ENCODE measurements at regions not wholly inside any gene's neighbourhood (a gene's known extent, or its start where the extent isn't known, plus 50 kb on each side); places are given as distances from the start of the nearest gene placed in this dataset.
"Not testable (repeated sequence)": the region's sequence is repeated elsewhere in the genome, so short reads cannot be mapped to it uniquely, and the experiment has no call there.

- ATAC-seq (ENCODE audit: insufficient read depth, low FRiP score); H3K4me3 ChIP-seq; DNase-seq: not testable (repeated sequence)
Measured at GRCh38 chr9:62915168-62915567, 1725.3 kb downstream of the SPATA31A7 start.

GRCh38 chr9:62915661-62916060 is 1725.8 kb downstream of the SPATA31A7 start:
- DNase-seq; H3K36me3 ChIP-seq (ENCODE audit: control insufficient read depth in 4 of 4, insufficient read depth in 4 of 4, low read length in 4 of 4); H3K4me3 ChIP-seq; H3K27me3 ChIP-seq (ENCODE audit: control insufficient read depth in 3 of 3, insufficient read depth in 3 of 3, low read length in 2 of 3); H3K9me3 ChIP-seq (ENCODE audit: control insufficient read depth in 4 of 4, insufficient read depth in 3 of 4, low read length in 3 of 4); H3K9ac ChIP-seq (ENCODE audit: insufficient read depth in 1 of 2, low read length in 2 of 2); H3K4me1 ChIP-seq (ENCODE audit: control insufficient read depth in 5 of 5, insufficient read depth in 5 of 5, low read length in 5 of 5); H3K27ac ChIP-seq (ENCODE audit: low read depth in 1 of 2, low read length in 1 of 2): not testable (repeated sequence)
- 0% methylated on average over 6 of the region's 32 CpGs; no CpG with 5 or more reads in 1 of the 2 donors for WGBS, 2 donors
- ATAC-seq (ENCODE audit: insufficient read depth, low FRiP score), result peak; percentile 100

More at GRCh38 chr9:62915168-62915567, 1725.3 kb downstream of the SPATA31A7 start:
- H3K27me3 ChIP-seq (ENCODE audit: control insufficient read depth in 3 of 3, insufficient read depth in 3 of 3, low read length in 2 of 3); H3K36me3 ChIP-seq (ENCODE audit: control insufficient read depth in 4 of 4, insufficient read depth in 4 of 4, low read length in 4 of 4); H3K9me3 ChIP-seq (ENCODE audit: control insufficient read depth in 4 of 4, insufficient read depth in 3 of 4, low read length in 3 of 4); H3K27ac ChIP-seq (ENCODE audit: low read depth in 1 of 2, low read length in 1 of 2); H3K4me1 ChIP-seq (ENCODE audit: control insufficient read depth in 5 of 5, insufficient read depth in 5 of 5, low read length in 5 of 5); H3K9ac ChIP-seq (ENCODE audit: insufficient read depth in 1 of 2, low read length in 2 of 2): not testable (repeated sequence)
- WGBS, 2 donors, result 41 to 44% methylated on average over 10 of the region's 21 CpGs

- H3K27me3 ChIP-seq (ENCODE audit: control insufficient read depth in 3 of 3, insufficient read depth in 3 of 3, low read length in 2 of 3); ATAC-seq (ENCODE audit: insufficient read depth, low FRiP score); H3K4me1 ChIP-seq (ENCODE audit: control insufficient read depth in 5 of 5, insufficient read depth in 5 of 5, low read length in 5 of 5); H3K36me3 ChIP-seq (ENCODE audit: control insufficient read depth in 4 of 4, insufficient read depth in 4 of 4, low read length in 4 of 4); H3K4me3 ChIP-seq; H3K9me3 ChIP-seq (ENCODE audit: control insufficient read depth in 4 of 4, insufficient read depth in 3 of 4, low read length in 3 of 4); H3K9ac ChIP-seq (ENCODE audit: insufficient read depth in 1 of 2, low read length in 2 of 2); H3K27ac ChIP-seq (ENCODE audit: low read depth in 1 of 2, low read length in 1 of 2); DNase-seq: not testable (repeated sequence)
- WGBS, 2 donors, result 92 to 93% methylated on average over 3 of the region's 3 CpGs
Measured at GRCh38 chr9:62918648-62919385, 1729.0 kb downstream of the SPATA31A7 start.

GRCh38 chr9:62931484-62931883 is 1741.6 kb downstream of the SPATA31A7 start:
- H3K27ac ChIP-seq (ENCODE audit: low read depth in 1 of 2, low read length in 1 of 2); ATAC-seq (ENCODE audit: insufficient read depth, low FRiP score); H3K4me1 ChIP-seq (ENCODE audit: control insufficient read depth in 5 of 5, insufficient read depth in 5 of 5, low read length in 5 of 5); H3K36me3 ChIP-seq (ENCODE audit: control insufficient read depth in 4 of 4, insufficient read depth in 4 of 4, low read length in 4 of 4); H3K27me3 ChIP-seq (ENCODE audit: control insufficient read depth in 3 of 3, insufficient read depth in 3 of 3, low read length in 2 of 3); H3K9ac ChIP-seq (ENCODE audit: insufficient read depth in 1 of 2, low read length in 2 of 2); H3K9me3 ChIP-seq (ENCODE audit: control insufficient read depth in 4 of 4, insufficient read depth in 3 of 4, low read length in 3 of 4); H3K4me3 ChIP-seq; DNase-seq: not testable (repeated sequence)
- WGBS, 2 donors, result no CpG with 5 or more reads among the region's 4 CpGs

- DNase-seq; H3K9ac ChIP-seq (ENCODE audit: insufficient read depth in 1 of 2, low read length in 2 of 2); H3K4me3 ChIP-seq; H3K27ac ChIP-seq (ENCODE audit: low read depth in 1 of 2, low read length in 1 of 2); H3K27me3 ChIP-seq (ENCODE audit: control insufficient read depth in 3 of 3, insufficient read depth in 3 of 3, low read length in 2 of 3); H3K4me1 ChIP-seq (ENCODE audit: control insufficient read depth in 5 of 5, insufficient read depth in 5 of 5, low read length in 5 of 5); H3K36me3 ChIP-seq (ENCODE audit: control insufficient read depth in 4 of 4, insufficient read depth in 4 of 4, low read length in 4 of 4); ATAC-seq (ENCODE audit: insufficient read depth, low FRiP score); H3K9me3 ChIP-seq (ENCODE audit: control insufficient read depth in 4 of 4, insufficient read depth in 3 of 4, low read length in 3 of 4): not testable (repeated sequence)
- WGBS, 2 donors, result no CpG with 5 or more reads among the region's 2 CpGs
Measured at GRCh38 chr9:62952840-62953239, 1763.0 kb downstream of the SPATA31A7 start.

Small RNAs in the stretch of these regions (small RNA-seq; reads per million reads assigned to genes)
- 0.06 reads per million for gene RNA5SP283 (ENCODE audit: low replicate concordance)
